GM12878 (cell line): ENCODE measurements at regions not wholly inside any gene's neighbourhood (a gene's known extent, or its start where the extent isn't known, plus 50 kb on each side); places are given as distances from the start of the nearest gene placed in this dataset.

Source experiments
- ATAC-seq: fragments of 200-7000 bp; cut with Tn5 transposase; 3 replicates; pipeline ENCODE4 v1.9.1; 2020; ENCODE audit warnings: mild to moderate bottlenecking, moderate library complexity
- BruUV-seq: library from RNA; stranded (reverse); fragments of 400-500 nt; replicated peaks from 2 replicates; lab custom pipeline; 2021; lab: Mats Ljungman, UMichigan
- CTCF ChIA-PET: fragments of 300-600 bp; sonication (Branson Sonifier 250); formaldehyde crosslinking; extraction: SDS; loops from one replicate; lab custom pipeline; 2021; ENCODE audit warnings: inconsistent platforms; lab: Yijun Ruan, JAX
- POLR2A ChIA-PET: fragments of 350-600 bp; formaldehyde crosslinking; extraction: SDS; loops from one replicate; lab custom pipeline; 2021; ENCODE audit warnings: inconsistent platforms; lab: Charles Lee
- RAD21 ChIA-PET: fragments of 300-600 bp; sonication (Branson Sonifier 250); formaldehyde crosslinking; loops from one replicate; lab custom pipeline; 2023; ENCODE audit warnings: antibody characterized with exemption; ENCODE audit not compliant: unreplicated experiment; lab: Charles Lee
- SMC1A ChIA-PET: fragments of 300-600 bp; sonication (Branson Sonifier 250); formaldehyde crosslinking; loops from one replicate; lab custom pipeline; 2023; ENCODE audit not compliant: unreplicated experiment, uncharacterized antibody; lab: Charles Lee
- DNase-seq: peaks from one replicate; pipeline ENCODE4 v3.0.0-alpha.2; 2011; ENCODE audit warnings: low read depth, low spot score
- FAIRE-seq: peaks from 3 replicates; lab custom pipeline; 2011; peaks lifted over from hg19 to GRCh38; lab: Jason Lieb, UNC
- H2AFZ ChIP-seq: 2 replicates; pipeline ENCODE4 v1.6.0; 2011; ENCODE audit warnings: low read depth, low read length, control low read depth; ENCODE audit not compliant: control insufficient read depth
- H3K27ac ChIP-seq: 2 replicates; pipeline ENCODE4 v1.5.1; 2011; ENCODE audit warnings: control low read depth; ENCODE audit not compliant: control insufficient read depth, insufficient read depth
- H3K27me3 ChIP-seq, 2 experiments: replicated peaks in 1 of 2; 2 replicates each; pipeline versions ENCODE4 v1.6.0 to v1.6.1; 2011; ENCODE audit warnings: low read length in 1 of 2; ENCODE audit not compliant: control insufficient read depth in 2 of 2, insufficient read depth in 2 of 2
- H3K36me3 ChIP-seq, 2 experiments: 2 replicates each; pipeline ENCODE4 v1.5.1; 2011; ENCODE audit warnings: low read length in 1 of 2; ENCODE audit not compliant: control insufficient read depth in 2 of 2, insufficient read depth in 2 of 2
- H3K4me1 ChIP-seq: 2 replicates; pipeline ENCODE4 v1.6.1; 2011; ENCODE audit warnings: mild to moderate bottlenecking, low read length, moderate library complexity, mixed read lengths; ENCODE audit not compliant: control insufficient read depth, insufficient read depth
- H3K4me2 ChIP-seq: 2 replicates; pipeline ENCODE4 v1.6.0; 2011; ENCODE audit warnings: control low read depth; ENCODE audit not compliant: control insufficient read depth, insufficient read depth
- H3K4me3 ChIP-seq: fragments of 200-600 bp; sonication (generic); 2 replicates; pipeline ENCODE4 v1.5.1; 2016
- H3K79me2 ChIP-seq: 2 replicates; pipeline ENCODE4 v1.6.0; 2011; ENCODE audit warnings: low read length; ENCODE audit not compliant: control insufficient read depth, insufficient read depth
- H3K9ac ChIP-seq: 2 replicates; pipeline ENCODE4 v1.8.0; 2011; ENCODE audit warnings: low read length, control low read depth, mixed read lengths; ENCODE audit not compliant: control insufficient read depth, insufficient read depth
- H3K9me3 ChIP-seq: replicated peaks from 3 replicates; pipeline ENCODE4 v1.5.1; 2011; ENCODE audit warnings: mild to moderate bottlenecking, low read length; ENCODE audit not compliant: control insufficient read depth, insufficient read depth
- H4K20me1 ChIP-seq: 2 replicates; pipeline ENCODE4 v1.6.0; 2011; ENCODE audit not compliant: control insufficient read depth, insufficient read depth
- BCL11A ChIP-seq: IDR thresholded peaks from 2 replicates; pipeline ENCODE4 v1.6.1; 2011; ENCODE audit warnings: low read depth, low read length
- BMI1 ChIP-seq: fragments of 450-650 bp; IDR thresholded peaks from 2 replicates; pipeline ENCODE4 v1.6.1; 2016; ENCODE audit warnings: mild to moderate bottlenecking, moderate library complexity, borderline replicate concordance
- CREM ChIP-seq: IDR thresholded peaks from 2 replicates; pipeline ENCODE4 v1.6.1; 2014; ENCODE audit warnings: antibody characterized with exemption, low read depth
- EED ChIP-seq: sonication (generic); IDR thresholded peaks from 2 replicates; pipeline ENCODE4 v1.6.1; 2016; ENCODE audit warnings: antibody characterized with exemption, low read depth
- ETV6 ChIP-seq, 2 experiments: fragments of 450-650 bp in 1 of 2; IDR thresholded peaks in 1 of 2; conservative IDR thresholded peaks in 1 of 2; 2 replicates each; pipeline ENCODE4 v1.6.1; 2014; ENCODE audit warnings: antibody characterized with exemption in 1 of 2, borderline replicate concordance in 1 of 2, low read depth in 1 of 2, mild to moderate bottlenecking in 1 of 2, moderate library complexity in 1 of 2
- HDGF ChIP-seq: fragments of 450-650 bp; IDR thresholded peaks from 2 replicates; pipeline ENCODE4 v1.6.1; 2016; ENCODE audit warnings: antibody characterized with exemption
- IKZF1 ChIP-seq: fragments of 450-650 bp; conservative IDR thresholded peaks from 2 replicates; pipeline ENCODE4 v1.6.1; 2017; ENCODE audit warnings: antibody characterized with exemption, mild to moderate bottlenecking
- IKZF2 ChIP-seq, 2 experiments: fragments of 450-650 bp; IDR thresholded peaks; 2 replicates each; pipeline ENCODE4 v1.6.1; 2017; ENCODE audit warnings: mild to moderate bottlenecking in 2 of 2, moderate library complexity in 2 of 2
- JUNB ChIP-seq: IDR thresholded peaks from 2 replicates; pipeline ENCODE4 v1.6.1; 2016; ENCODE audit warnings: antibody characterized with exemption, mild to moderate bottlenecking
- MTA2 ChIP-seq: fragments of 450-650 bp; IDR thresholded peaks from 2 replicates; pipeline ENCODE4 v1.6.1; 2016; ENCODE audit warnings: low read depth, mild to moderate bottlenecking, moderate library complexity
- NFIC ChIP-seq: IDR thresholded peaks from 2 replicates; pipeline ENCODE4 v1.6.1; 2012; ENCODE audit warnings: low read depth, mild to moderate bottlenecking, inconsistent platforms, low read length, moderate library complexity
- NR2C1 ChIP-seq: fragments of 450-650 bp; IDR thresholded peaks from 2 replicates; pipeline ENCODE4 v1.6.1; 2017; ENCODE audit warnings: antibody characterized with exemption, mild to moderate bottlenecking, moderate library complexity
- RUNX3 ChIP-seq: IDR thresholded peaks from 2 replicates; pipeline ENCODE4 v1.6.1; 2012; ENCODE audit warnings: low read length, inconsistent platforms
- SREBF1 ChIP-seq: IDR thresholded peaks from 2 replicates; pipeline ENCODE4 v1.6.1; 2012; ENCODE audit warnings: mild to moderate bottlenecking, low read length
- ZBED1 ChIP-seq: IDR thresholded peaks from 2 replicates; pipeline ENCODE4 v1.6.1; 2016; ENCODE audit warnings: borderline replicate concordance
- ZNF217 ChIP-seq: fragments of 450-650 bp; IDR thresholded peaks from 2 replicates; pipeline ENCODE4 v1.6.1; 2017; ENCODE audit warnings: antibody characterized with exemption, mild to moderate bottlenecking
- WGBS: methylation state at CpG from one replicate; pipeline ENCODE4 v1.1.6; 2016; ENCODE audit warnings: low lambda C conversion rate; ENCODE audit not compliant: insufficient replicate concordance, insufficient coverage; ENCODE audit errors: missing lambda C conversion rate; 5-methylcytosine and 5-hydroxymethylcytosine counted together
- in situ Hi-C: fragments of 300-500 bp; cut with MboI; formaldehyde crosslinking; loops from 9 replicates; pipeline ENCODE4 v1.14.3; 2018; ENCODE audit warnings: mixed read lengths
- intact Hi-C: fragments of 100-400 bp; cut with micrococcal nuclease; formaldehyde crosslinking; loops from one replicate; pipeline ENCODE4 v1.14.2; 2022; ENCODE audit not compliant: unreplicated experiment
- TF ChIP-seq, protein P1 (sequence below): fragments of 450-650 bp; IDR thresholded peaks from 2 replicates; pipeline ENCODE4 v1.6.1; 2017; ENCODE audit warnings: low read depth, mild to moderate bottlenecking, moderate library complexity
- TF ChIP-seq, protein P2 (sequence below): fragments of 450-650 bp; formaldehyde crosslinking; IDR thresholded peaks from 2 replicates; pipeline ENCODE4 v1.4.0; 2020; ENCODE audit warnings: mild to moderate bottlenecking, moderate library complexity
- TF ChIP-seq, protein P3 (sequence below): IDR thresholded peaks from 2 replicates; pipeline ENCODE4 v1.6.1; 2012; ENCODE audit warnings: low read length, inconsistent platforms

DNA sequence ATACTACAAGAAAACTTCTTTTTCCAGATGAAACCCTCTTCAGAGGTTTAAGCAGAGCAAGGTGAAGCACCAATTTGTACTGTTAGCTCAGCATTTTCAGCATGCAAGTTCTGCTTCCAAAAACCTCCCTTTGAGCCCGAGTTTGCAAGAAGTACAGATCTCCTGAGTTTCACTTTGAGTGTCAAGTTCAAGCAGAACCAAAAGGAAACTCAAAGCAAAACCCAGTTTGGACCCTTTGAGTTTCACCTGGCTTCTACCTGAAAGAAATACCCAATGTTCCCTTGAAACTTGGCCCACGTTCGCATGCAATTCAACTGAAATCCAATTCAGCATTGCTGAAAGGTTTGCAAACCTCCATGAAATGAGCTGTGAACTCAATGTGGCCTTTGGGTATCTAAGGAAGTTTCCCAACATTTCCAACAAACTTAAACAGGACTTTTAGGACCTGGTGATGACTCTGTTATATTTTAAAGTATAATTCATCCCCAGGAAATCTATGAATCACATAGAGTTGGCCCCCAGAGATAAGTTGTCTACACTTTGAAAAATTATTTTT, 62.9 kb upstream of the HBS1L start:
- ChIA-PET CTCF (interaction anchor here (1.2 to 1.3 kb wide), 2 partner anchors 9 to 66 kb away, joined by 6 read pairs; no protein-coding TSS in a partner anchor), RAD21 (interaction anchor here (1.0 to 4.7 kb wide), 3 partner anchors 25 to 31 kb away, joined by 3 to 25 read pairs (median 4); no protein-coding TSS in a partner anchor), SMC1A (interaction anchor here (0.6 to 4.1 kb wide), 10 partner anchors 11 to 97 kb away, joined by 3 to 24 read pairs (median 3); no protein-coding TSS in a partner anchor), POLR2A (interaction anchor here (1.1 to 1.2 kb wide), 2 partner anchors 11 to 23 kb away, joined by 3 read pairs; no protein-coding TSS in a partner anchor)
- H4K20me1 ChIP-seq, result no peaks in the 10 kb centered on the region
- no peaks in the 10 kb centered on the region for H3K79me2 ChIP-seq
- in situ Hi-C loops (no loop called here), intact Hi-C loops (loop anchor here (10.0 kb wide), 1 partner anchor 113 kb away; no protein-coding TSS in a partner anchor)
- peaks cover 38% of the 10 kb centered on the region for H3K4me1 ChIP-seq
- peak; percentile 22; the same call in 2 of the 3 replicates for ATAC-seq
- peak overlapping the region; percentile 45 for H3K4me2 ChIP-seq
- no peaks in the 10 kb centered on the region; the same call in 1 of the 3 replicates for H3K9me3 ChIP-seq
- no TSS peak for BruUV-seq
- no peaks in the 10 kb centered on the region for H3K36me3 ChIP-seq
- no peak for DNase-seq
- peak overlapping the region; percentile 32; the same call in 1 of the 2 replicates for H3K27ac ChIP-seq
- peak overlapping the region; percentile 56 for H2AFZ ChIP-seq
- WGBS, result 0% methylated on average over 3 of the region's 3 CpGs
- no peaks in the 10 kb centered on the region for H3K27me3 ChIP-seq
- no peak overlapping the region for H3K4me3 ChIP-seq
- H3K9ac ChIP-seq, result no peak overlapping the region
- no peak for FAIRE-seq
- TF ChIP-seq IKZF2 (IDR thresholded peaks at IDR 0.05), result peak; percentile 49 to 62; a peak in 3 of 4 replicates
- no peak for TF ChIP-seq MTA2
- TF ChIP-seq NR2C1, result no peak
- peak; percentile 45; the same call in 1 of the 2 replicates for TF ChIP-seq BCL11A
- peak; percentile 81; the same call in 1 of the 2 replicates for TF ChIP-seq EED
- TF ChIP-seq BMI1, result no peak
- peak; percentile 16; the same call in 1 of the 2 replicates for TF ChIP-seq IKZF1
- peak in 1 of 2 experiments; percentile 55; a peak in 1 of 4 replicates for TF ChIP-seq ETV6 (conservative IDR thresholded peaks at IDR 0.05 in 1 of 2, IDR thresholded peaks at IDR 0.05 in 1 of 2; ENCODE audit: borderline replicate concordance in 1 of 2, low read depth in 1 of 2)
- no peak for TF ChIP-seq SREBF1
- TF ChIP-seq, protein P1, sequence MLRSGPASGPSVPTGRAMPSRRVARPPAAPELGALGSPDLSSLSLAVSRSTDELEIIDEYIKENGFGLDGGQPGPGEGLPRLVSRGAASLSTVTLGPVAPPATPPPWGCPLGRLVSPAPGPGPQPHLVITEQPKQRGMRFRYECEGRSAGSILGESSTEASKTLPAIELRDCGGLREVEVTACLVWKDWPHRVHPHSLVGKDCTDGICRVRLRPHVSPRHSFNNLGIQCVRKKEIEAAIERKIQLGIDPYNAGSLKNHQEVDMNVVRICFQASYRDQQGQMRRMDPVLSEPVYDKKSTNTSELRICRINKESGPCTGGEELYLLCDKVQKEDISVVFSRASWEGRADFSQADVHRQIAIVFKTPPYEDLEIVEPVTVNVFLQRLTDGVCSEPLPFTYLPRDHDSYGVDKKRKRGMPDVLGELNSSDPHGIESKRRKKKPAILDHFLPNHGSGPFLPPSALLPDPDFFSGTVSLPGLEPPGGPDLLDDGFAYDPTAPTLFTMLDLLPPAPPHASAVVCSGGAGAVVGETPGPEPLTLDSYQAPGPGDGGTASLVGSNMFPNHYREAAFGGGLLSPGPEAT, result peak; percentile 29; the same call in 1 of the 2 replicates
- TF ChIP-seq ZNF217, result no peak
- TF ChIP-seq, protein P2, sequence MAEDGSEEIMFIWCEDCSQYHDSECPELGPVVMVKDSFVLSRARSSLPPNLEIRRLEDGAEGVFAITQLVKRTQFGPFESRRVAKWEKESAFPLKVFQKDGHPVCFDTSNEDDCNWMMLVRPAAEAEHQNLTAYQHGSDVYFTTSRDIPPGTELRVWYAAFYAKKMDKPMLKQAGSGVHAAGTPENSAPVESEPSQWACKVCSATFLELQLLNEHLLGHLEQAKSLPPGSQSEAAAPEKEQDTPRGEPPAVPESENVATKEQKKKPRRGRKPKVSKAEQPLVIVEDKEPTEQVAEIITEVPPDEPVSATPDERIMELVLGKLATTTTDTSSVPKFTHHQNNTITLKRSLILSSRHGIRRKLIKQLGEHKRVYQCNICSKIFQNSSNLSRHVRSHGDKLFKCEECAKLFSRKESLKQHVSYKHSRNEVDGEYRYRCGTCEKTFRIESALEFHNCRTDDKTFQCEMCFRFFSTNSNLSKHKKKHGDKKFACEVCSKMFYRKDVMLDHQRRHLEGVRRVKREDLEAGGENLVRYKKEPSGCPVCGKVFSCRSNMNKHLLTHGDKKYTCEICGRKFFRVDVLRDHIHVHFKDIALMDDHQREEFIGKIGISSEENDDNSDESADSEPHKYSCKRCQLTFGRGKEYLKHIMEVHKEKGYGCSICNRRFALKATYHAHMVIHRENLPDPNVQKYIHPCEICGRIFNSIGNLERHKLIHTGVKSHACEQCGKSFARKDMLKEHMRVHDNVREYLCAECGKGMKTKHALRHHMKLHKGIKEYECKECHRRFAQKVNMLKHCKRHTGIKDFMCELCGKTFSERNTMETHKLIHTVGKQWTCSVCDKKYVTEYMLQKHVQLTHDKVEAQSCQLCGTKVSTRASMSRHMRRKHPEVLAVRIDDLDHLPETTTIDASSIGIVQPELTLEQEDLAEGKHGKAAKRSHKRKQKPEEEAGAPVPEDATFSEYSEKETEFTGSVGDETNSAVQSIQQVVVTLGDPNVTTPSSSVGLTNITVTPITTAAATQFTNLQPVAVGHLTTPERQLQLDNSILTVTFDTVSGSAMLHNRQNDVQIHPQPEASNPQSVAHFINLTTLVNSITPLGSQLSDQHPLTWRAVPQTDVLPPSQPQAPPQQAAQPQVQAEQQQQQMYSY (CRISPR knock-in tag), result no peak
- TF ChIP-seq ZBED1, result peak; percentile 76; the same call in 1 of the 2 replicates
- TF ChIP-seq NFIC, result peak; percentile 89
- TF ChIP-seq CREM, result peak; percentile 54; the same call in 1 of the 2 replicates
- TF ChIP-seq, protein P3, sequence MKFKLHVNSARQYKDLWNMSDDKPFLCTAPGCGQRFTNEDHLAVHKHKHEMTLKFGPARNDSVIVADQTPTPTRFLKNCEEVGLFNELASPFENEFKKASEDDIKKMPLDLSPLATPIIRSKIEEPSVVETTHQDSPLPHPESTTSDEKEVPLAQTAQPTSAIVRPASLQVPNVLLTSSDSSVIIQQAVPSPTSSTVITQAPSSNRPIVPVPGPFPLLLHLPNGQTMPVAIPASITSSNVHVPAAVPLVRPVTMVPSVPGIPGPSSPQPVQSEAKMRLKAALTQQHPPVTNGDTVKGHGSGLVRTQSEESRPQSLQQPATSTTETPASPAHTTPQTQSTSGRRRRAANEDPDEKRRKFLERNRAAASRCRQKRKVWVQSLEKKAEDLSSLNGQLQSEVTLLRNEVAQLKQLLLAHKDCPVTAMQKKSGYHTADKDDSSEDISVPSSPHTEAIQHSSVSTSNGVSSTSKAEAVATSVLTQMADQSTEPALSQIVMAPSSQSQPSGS, result peak; percentile 62; the same call in 1 of the 2 replicates
- TF ChIP-seq HDGF, result no peak
- TF ChIP-seq JUNB, result peak; percentile 88
- peak; percentile 69 for TF ChIP-seq RUNX3
